Activated B cell treated with CpG ODN at 0.5 μM for 24 hours (primary cell): ENCODE measurements at regions not wholly inside any gene's neighbourhood (a gene's known extent, or its start where the extent isn't known, plus 50 kb on each side); places are given as distances from the start of the nearest gene placed in this dataset.
"Not testable (repeated sequence)": the region's sequence is repeated elsewhere in the genome, so short reads cannot be mapped to it uniquely, and the experiment has no call there.

Experiments
- ATAC-seq: fragments of 200-7000 bp; cut with Tn5 transposase; one replicate; pipeline ENCODE4 v1.10.0; 2021; ENCODE audit warnings: low read depth, mild to moderate bottlenecking, moderate library complexity
- CTCF ChIA-PET: fragments of 350-600 bp; sonication (Branson Sonifier 250); formaldehyde crosslinking; loops from one replicate; lab custom pipeline; 2021; ENCODE audit warnings: antibody characterized with exemption; lab: Charles Lee
- POLR2A ChIA-PET: fragments of 350-600 bp; sonication (Branson Sonifier 250); formaldehyde crosslinking; loops from one replicate; lab custom pipeline; 2021; ENCODE audit warnings: antibody characterized with exemption; lab: Charles Lee
- DNase-seq: peaks from one replicate; pipeline ENCODE4 v3.0.0; 2022
- H3K27ac Mint-ChIP-seq: one replicate; pipeline ENCODE4 v1.8.0; 2020; ENCODE audit warnings: mixed read lengths
- H3K27me3 Mint-ChIP-seq: one replicate; pipeline ENCODE4 v1.8.0; 2021; ENCODE audit warnings: mixed read lengths
- H3K36me3 Mint-ChIP-seq: one replicate; pipeline ENCODE4 v1.8.0; 2021; ENCODE audit warnings: low read depth, mixed read lengths
- H3K4me1 Mint-ChIP-seq: one replicate; pipeline ENCODE4 v1.8.0; 2021; ENCODE audit warnings: mixed read lengths
- H3K4me3 Mint-ChIP-seq: one replicate; pipeline ENCODE4 v1.8.0; 2020; ENCODE audit warnings: mild to moderate bottlenecking, mixed read lengths
- H3K9me3 Mint-ChIP-seq: one replicate; pipeline ENCODE4 v1.8.0; 2020; ENCODE audit warnings: mixed read lengths
- CTCF ChIP-seq: fragments of 200-600 bp; IDR thresholded peaks from one replicate; pipeline ENCODE4 v1.8.0; 2022; ENCODE audit warnings: antibody characterized with exemption, mild to moderate bottlenecking
- intact Hi-C: fragments of 100-400 bp; cut with micrococcal nuclease; formaldehyde crosslinking; loops from one replicate; pipeline ENCODE4 v1.15.1; 2024

DNA sequence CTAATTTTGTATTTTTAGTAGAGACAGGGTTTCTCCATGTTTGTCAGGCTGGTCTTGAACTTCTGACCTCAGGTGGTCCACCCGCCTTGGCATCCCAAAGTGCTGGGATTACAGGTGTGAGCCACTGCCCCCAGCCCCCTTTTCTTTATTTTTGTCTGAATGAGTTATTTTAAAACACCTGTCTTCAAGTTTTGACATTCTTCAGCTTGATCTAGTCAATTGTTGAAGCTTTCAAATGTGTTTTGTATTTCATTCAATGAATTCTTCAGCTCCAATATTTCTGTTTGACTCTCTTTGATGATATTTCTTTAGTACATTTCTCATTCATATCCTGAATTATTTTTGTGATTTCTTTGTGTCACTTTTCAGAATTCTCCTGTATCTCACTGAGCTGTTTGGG, 486.2 kb downstream of the DMAC1 start:
- ChIA-PET CTCF (no interaction called here), POLR2A (no interaction called here)
- DNase-seq (no peak), ATAC-seq (no peak)
- no peak overlapping the region for H3K27ac Mint-ChIP-seq
- H3K9me3 Mint-ChIP-seq, result peaks cover 29% of the 10 kb centered on the region
- H3K4me1 Mint-ChIP-seq, result no peaks in the 10 kb centered on the region
- no peaks in the 10 kb centered on the region for H3K36me3 Mint-ChIP-seq
- no peak for TF ChIP-seq CTCF
- no peak overlapping the region for H3K4me3 Mint-ChIP-seq
- no peaks in the 10 kb centered on the region for H3K27me3 Mint-ChIP-seq
- intact Hi-C loops, result no loop called here

DNA sequence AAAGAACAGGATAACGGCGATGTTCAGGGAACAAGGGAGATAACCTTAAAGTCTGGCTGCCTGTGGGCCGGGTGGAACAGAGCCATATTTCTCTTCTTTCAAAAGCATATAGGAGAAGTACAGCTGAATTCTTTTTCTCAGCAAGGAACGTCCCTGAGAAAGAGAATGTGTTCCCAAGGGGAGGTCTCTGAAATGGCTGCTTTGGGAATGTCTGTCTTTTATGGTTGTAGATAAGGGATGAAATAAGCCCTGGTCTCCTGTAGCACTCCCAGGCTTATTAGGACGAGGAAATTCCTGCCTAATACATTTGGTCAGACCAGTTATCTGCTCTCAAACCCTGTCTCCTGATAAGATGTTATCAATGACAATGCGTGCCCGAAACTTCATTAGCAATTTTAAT, 490.5 kb downstream of the DMAC1 start:
- H3K36me3 Mint-ChIP-seq, H3K27ac Mint-ChIP-seq: not testable (repeated sequence)
- H3K9me3 Mint-ChIP-seq, result peaks cover 29% of the 10 kb centered on the region

GRCh38 chr9:7305677-7306076, 493.9 kb downstream of the DMAC1 start:
- TF ChIP-seq CTCF, result no peak
- Mint-ChIP-seq H3K4me1 (no peaks in the 10 kb centered on the region), H3K4me3 (no peak overlapping the region), H3K36me3 (no peaks in the 10 kb centered on the region), H3K27ac (no peak overlapping the region), H3K27me3 (peaks cover 2% of the 10 kb centered on the region), H3K9me3 (peaks cover 14% of the 10 kb centered on the region)
- ATAC-seq (no peak), DNase-seq (no peak)
- intact Hi-C loops, result no loop called here
- CTCF ChIA-PET, result no interaction called here
- POLR2A ChIA-PET, result no interaction called here

More for the DNA sequence above, 490.5 kb downstream of the DMAC1 start:
- H3K4me1 Mint-ChIP-seq, POLR2A ChIA-PET, DNase-seq, intact Hi-C loops, H3K27me3 Mint-ChIP-seq, H3K4me3 Mint-ChIP-seq, ATAC-seq, CTCF ChIA-PET: not testable (repeated sequence)

- Mint-ChIP-seq H3K4me3 (no peak overlapping the region), H3K27ac (no peak overlapping the region), H3K27me3 (peaks cover 2% of the 10 kb centered on the region), H3K36me3 (no peaks in the 10 kb centered on the region), H3K4me1 (no peaks in the 10 kb centered on the region), H3K9me3 (peaks cover 5% of the 10 kb centered on the region)
- ATAC-seq, result no peak
- ChIA-PET CTCF (no interaction called here), POLR2A (no interaction called here)
- intact Hi-C loops, result no loop called here
- DNase-seq, result no peak
- TF ChIP-seq CTCF, result no peak
These were observed 495.0 kb downstream of the DMAC1 start for GRCh38 chr9:7304627-7304995.

DNA sequence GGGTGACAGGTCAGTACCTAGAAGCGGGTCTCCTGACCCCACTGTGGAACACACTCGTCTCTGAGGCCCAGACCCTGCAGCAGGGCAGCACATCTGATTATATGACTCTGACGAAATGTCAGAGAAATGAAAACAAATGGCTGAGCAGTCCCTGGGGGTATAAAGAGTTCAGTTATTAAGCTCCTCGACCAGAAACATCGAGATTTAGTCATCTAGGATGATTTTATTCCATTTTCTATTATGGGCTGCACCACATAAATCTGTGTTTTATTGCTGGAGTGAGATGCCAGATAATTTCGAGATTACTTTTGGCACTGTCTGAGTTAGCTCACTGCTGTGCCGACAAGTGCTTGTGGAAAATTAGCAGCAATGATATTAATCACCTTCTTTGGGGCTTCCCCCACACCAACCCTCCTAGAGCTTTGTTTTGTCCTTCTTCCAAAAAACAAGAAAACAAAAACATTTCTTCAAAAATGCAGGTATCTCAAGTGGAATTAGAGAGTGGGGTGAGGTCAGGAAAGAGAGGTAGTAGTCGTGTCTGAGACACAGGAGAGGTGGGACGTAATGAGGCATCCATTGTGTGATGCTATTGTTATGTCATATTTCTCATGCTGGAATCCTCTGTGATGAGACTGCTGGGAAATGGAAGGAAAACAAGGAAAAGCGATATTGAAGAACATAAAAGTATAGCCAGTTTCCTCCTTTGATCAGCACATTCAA, 495.5 kb downstream of the DMAC1 start:
- peaks cover 2% of the 10 kb centered on the region for H3K27me3 Mint-ChIP-seq
- no peak for ATAC-seq
- intact Hi-C loops, result no loop called here
- H3K27ac Mint-ChIP-seq, result no peak overlapping the region
- no peaks in the 10 kb centered on the region for H3K36me3 Mint-ChIP-seq
- CTCF ChIA-PET, result no interaction called here
- H3K4me1 Mint-ChIP-seq, result no peaks in the 10 kb centered on the region
- H3K4me3 Mint-ChIP-seq, result no peak overlapping the region
- no peak for TF ChIP-seq CTCF
- no peak for DNase-seq
- H3K9me3 Mint-ChIP-seq, result peaks cover 3% of the 10 kb centered on the region
- POLR2A ChIA-PET, result no interaction called here

- CTCF ChIA-PET, result no interaction called here
- intact Hi-C loops, result no loop called here
- no peak for ATAC-seq
- no peak for TF ChIP-seq CTCF
- Mint-ChIP-seq H3K36me3 (no peaks in the 10 kb centered on the region), H3K9me3 (no peaks in the 10 kb centered on the region), H3K4me3 (no peak overlapping the region), H3K27ac (no peak overlapping the region), H3K27me3 (peaks cover 4% of the 10 kb centered on the region), H3K4me1 (peaks cover 6% of the 10 kb centered on the region)
- POLR2A ChIA-PET, result no interaction called here
- DNase-seq, result no peak
These were observed 499.1 kb downstream of the DMAC1 start for GRCh38 chr9:7300484-7300883.
